GM18505 (cell line): ENCODE measurements at regions not wholly inside any gene's neighbourhood (a gene's known extent, or its start where the extent isn't known, plus 50 kb on each side); places are given as distances from the start of the nearest gene placed in this dataset.

Source experiments
- ATAC-seq: cut with Tn5 transposase; IDR thresholded peaks from one replicate; pipeline ENCODE4 v1.9.1; 2021; ENCODE audit not compliant: unreplicated experiment
- POLR2A ChIP-seq: IDR thresholded peaks from 4 replicates; pipeline ENCODE4 v1.6.1; 2011; ENCODE audit warnings: borderline replicate concordance; ENCODE audit not compliant: insufficient read depth, insufficient read length; ENCODE audit errors: extremely low read depth

DNA sequence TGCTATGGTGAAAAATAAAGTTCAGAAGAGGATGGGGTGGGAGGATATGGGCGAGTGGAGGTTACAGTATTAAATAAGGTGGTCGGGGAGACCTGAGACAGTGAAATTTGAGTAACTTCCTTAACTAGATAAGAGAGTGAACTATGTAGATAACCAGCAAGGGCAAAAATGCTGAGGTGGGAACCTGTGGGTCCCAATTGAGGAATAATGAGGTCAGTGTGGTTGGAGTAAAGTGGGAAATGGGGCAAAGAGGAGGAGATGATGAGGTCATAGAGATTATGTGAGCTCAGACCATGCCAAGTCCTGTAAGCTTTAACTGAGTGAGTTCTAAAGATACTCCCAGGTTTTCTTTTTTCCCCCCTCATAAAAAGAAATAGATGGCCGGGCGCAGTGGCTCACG, 614.6 kb upstream of the PLXNA2 start:
- ATAC-seq = no peak
- TF ChIP-seq POLR2A = no peak

- no peak for ATAC-seq
- no peak for TF ChIP-seq POLR2A
These were observed 620.3 kb upstream of the PLXNA2 start for GRCh38 chr1:208864366-208864965.

DNA sequence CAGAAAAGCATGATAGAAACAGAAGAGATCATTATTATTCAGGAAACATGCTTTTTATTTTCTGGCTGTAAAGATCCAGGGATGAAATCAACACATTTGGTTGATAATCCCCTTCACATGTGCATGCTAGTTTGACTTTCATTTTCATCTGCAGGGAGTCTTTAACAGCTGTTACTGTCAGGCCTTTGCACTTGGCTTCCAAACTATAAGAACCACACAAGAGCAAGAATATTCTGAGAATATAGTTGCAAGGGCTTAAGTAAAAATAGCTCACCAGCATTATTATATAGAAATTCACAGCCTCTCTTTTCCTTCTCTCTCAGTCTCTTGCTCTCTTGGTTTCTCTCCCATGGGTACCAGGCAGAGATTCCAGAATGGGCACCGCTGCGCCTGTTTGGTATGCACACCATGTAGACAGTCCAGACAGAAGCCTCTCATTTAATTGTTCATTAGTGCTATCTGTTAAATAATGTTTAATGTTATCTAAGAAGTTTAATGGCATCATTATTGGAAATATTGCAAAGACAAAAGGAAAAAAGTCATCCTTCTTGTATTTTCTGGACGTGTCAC, 622.3 kb upstream of the PLXNA2 start:
- TF ChIP-seq POLR2A = no peak
- no peak for ATAC-seq

DNA sequence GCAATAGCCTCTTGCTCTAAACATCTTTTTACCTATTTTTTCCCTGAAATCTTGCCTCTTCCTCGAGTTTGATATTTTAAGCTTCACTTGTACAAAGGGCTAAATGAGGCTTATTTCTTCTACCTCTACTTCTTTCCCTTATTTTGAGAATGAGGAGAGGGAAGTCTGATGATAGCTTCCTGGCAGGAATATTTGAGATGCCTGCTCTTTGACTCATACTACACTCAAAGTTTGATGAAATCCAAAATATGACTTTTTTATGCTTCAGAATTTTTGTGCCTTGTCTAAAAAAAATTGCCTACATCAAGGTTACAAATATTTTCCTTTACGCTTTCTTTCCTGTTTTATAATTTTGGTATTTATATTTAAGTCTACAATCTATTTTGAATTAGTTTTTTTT, 624.4 kb upstream of the PLXNA2 start:
- ATAC-seq = no peak
- TF ChIP-seq POLR2A = no peak

- ATAC-seq = no peak
- no peak for TF ChIP-seq POLR2A
These were observed 630.7 kb upstream of the PLXNA2 start for GRCh38 chr1:208874915-208875314.

DNA sequence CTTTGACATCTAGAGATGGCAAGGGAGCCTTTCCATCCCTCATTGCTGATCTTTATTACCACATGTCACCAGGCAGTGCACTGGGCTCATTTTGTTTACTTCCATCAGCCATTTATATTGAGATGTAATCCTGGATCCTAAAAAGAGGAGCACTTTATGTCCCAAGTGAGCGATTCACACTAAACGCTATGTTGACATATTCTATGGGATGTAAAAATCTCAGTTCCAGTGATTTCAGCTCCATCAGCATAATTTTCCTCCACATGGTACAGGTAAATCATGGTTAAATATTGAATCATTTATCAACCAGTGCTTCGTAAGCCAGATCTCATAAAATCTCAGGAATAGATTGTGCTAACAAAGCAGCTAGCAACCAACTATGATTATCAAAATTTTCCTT, 634.8 kb upstream of the PLXNA2 start:
- no peak for TF ChIP-seq POLR2A
- no peak for ATAC-seq

DNA sequence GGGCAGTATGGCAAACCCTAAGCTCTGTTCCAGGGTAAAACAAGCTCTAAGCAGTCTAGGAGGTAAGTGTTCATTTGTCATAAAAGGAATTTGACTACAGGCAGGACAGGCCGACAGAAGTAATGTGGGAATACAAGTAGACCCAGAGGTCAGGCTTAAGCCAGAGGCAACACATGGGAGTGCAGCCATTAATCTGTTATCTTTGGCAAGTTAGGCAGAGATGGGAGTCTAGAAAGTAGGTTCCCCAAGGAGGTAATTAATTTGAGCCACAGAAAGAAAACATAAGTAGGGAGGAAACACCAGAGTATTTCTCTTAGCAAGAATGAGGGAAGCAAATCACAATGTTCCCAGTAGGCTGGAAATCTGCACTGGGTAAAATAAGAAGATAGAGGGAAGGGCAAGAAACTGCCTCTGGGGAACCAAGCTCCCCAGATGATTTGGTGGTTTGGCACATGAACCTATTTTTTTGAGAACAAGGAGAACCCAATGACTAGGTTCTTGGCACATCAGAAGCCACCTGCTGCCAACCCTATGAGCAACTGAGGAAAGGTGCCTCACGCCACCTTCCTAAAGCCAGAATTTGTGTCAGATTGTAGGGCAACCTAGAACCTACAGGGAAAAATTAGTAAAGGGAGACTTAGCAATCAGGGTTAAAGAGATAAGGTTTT, 636.4 kb upstream of the PLXNA2 start:
- no peak for ATAC-seq
- TF ChIP-seq POLR2A = no peak

DNA sequence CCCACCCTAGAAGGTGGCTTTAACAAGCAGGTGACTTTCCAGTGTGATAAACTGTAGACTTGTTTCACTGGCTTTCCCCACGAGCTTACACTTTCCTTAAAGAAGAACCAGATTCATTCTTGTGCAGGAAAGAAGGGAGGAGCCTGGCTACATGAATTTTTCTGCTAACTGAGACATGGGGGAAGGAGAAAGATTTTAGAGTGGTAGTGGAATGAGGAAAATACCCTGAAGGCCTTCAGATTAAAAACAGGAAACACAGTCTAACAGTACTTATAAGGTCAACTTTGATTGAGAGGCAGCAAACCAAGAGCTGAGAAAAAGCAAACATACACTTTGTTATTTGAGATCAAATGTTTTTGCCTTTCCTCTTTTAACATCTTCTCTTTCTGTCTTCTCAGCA, 640.9 kb upstream of the PLXNA2 start:
- ATAC-seq = no peak
- TF ChIP-seq POLR2A = no peak

GRCh38 chr1:208885650-208886049, 641.5 kb upstream of the PLXNA2 start:
- no peak for ATAC-seq
- no peak for TF ChIP-seq POLR2A

- no peak for ATAC-seq
- TF ChIP-seq POLR2A = no peak
These were observed 644.2 kb upstream of the PLXNA2 start for GRCh38 chr1:208888376-208888775.

GRCh38 chr1:208892147-208892546, 648.0 kb upstream of the PLXNA2 start:
- no peak for TF ChIP-seq POLR2A
- ATAC-seq = no peak

DNA sequence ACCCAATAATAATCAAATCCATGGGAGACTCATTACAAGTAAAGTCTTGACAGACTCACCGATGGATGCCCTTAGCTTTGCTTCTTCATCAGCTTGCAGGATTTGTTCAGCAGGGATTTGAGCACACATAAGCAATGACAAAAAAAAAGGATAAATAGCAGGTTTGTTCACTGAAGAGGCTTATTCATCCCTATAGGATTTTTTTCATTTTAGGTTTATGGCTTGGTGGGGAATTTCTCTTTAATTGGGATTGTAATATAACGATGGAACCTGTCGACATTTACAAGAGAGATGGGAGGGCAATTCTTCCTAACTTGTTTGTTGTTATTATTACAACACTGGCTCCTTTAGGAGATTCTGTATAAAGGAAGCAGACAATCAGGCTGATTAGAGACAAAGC, 649.1 kb upstream of the PLXNA2 start:
- TF ChIP-seq POLR2A = no peak
- ATAC-seq = no peak

DNA sequence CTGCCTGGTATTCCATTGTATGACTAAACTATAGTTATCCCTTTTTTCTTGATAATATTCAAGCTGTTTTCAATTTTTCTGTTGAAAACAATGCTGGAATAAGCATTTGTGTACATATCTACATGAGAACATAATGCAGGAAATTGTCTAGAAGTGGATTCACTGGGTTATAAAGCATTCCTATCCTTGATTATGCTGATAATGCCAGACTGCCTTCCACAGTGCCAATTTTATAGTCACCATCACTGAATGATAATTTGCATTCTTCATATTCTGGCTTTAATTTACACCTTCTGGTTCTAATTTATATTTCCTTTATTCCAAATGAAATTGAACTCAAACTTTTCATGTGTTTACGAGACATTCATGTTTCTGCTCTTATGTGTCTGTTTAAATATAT, 651.0 kb upstream of the PLXNA2 start:
- TF ChIP-seq POLR2A = no peak
- ATAC-seq = no peak

- no peak for ATAC-seq
- TF ChIP-seq POLR2A = no peak
These were observed 651.6 kb upstream of the PLXNA2 start for GRCh38 chr1:208895820-208896219.
